ENCODE measurements at regions not wholly inside any gene's neighbourhood (a gene's known extent, or its start where the extent isn't known, plus 50 kb on each side); places are given as distances from the start of the nearest gene placed in this dataset.

DNA sequence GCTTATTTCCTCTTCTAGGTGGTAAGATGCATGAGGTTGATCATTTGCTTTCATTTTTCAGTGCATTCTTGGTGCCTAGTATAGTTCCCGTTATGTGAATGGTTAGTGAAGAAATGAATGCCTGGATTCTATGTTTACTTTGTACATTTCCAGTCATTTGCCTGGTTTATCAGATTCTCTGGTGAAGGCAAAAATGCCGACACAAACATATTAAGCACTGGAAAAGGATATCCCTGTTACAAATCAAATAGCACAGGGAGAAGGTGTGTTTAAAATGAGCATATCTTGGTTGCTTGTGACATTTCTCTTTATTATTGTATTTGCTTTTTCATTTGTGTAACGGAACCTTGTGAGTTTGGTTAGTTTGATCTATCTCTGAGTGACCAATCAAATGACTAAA, 211.3 kb downstream of the MBL2 start:
- TF ChIP-seq, protein P1, sequence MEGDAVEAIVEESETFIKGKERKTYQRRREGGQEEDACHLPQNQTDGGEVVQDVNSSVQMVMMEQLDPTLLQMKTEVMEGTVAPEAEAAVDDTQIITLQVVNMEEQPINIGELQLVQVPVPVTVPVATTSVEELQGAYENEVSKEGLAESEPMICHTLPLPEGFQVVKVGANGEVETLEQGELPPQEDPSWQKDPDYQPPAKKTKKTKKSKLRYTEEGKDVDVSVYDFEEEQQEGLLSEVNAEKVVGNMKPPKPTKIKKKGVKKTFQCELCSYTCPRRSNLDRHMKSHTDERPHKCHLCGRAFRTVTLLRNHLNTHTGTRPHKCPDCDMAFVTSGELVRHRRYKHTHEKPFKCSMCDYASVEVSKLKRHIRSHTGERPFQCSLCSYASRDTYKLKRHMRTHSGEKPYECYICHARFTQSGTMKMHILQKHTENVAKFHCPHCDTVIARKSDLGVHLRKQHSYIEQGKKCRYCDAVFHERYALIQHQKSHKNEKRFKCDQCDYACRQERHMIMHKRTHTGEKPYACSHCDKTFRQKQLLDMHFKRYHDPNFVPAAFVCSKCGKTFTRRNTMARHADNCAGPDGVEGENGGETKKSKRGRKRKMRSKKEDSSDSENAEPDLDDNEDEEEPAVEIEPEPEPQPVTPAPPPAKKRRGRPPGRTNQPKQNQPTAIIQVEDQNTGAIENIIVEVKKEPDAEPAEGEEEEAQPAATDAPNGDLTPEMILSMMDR (conservative IDR thresholded peaks at IDR 0.05; ENCODE audit: low read depth, low read length) = no peak
- TF ChIP-seq EZH2 (IDR thresholded peaks at IDR 0.05; ENCODE audit: low read length, unreplicated experiment) = no peak
- TF ChIP-seq EZH2phosphoT487 (IDR thresholded peaks at IDR 0.05; ENCODE audit: borderline replicate concordance, low read length) = no peak
